Peyer's patch (tissue), 4 donors: ENCODE measurements at regions not wholly inside any gene's neighbourhood (a gene's known extent, or its start where the extent isn't known, plus 50 kb on each side); places are given as distances from the start of the nearest gene placed in this dataset.

ENCODE experiments used
- DNase-seq, 3 donors: peaks; one replicate each; pipeline ENCODE4 v3.0.0-alpha.2; 2017 to 2019
- H3K27ac ChIP-seq, 4 donors: fragments of 200-600 bp; sonication (generic); one replicate each; pipeline ENCODE4 v1.5.1; 2016 to 2019
- H3K27me3 ChIP-seq, 2 donors: fragments of 200-600 bp; sonication (generic); one replicate each; pipeline ENCODE4 v1.5.1; 2019
- H3K36me3 ChIP-seq, 3 donors: fragments of 200-600 bp; sonication (generic); one replicate each; pipeline ENCODE4 v1.5.1; 2016 to 2019
- H3K4me1 ChIP-seq, 4 donors: fragments of 200-600 bp; sonication (generic); one replicate each; pipeline ENCODE4 v1.5.1; 2016 to 2019
- H3K4me3 ChIP-seq, 4 donors: fragments of 200-600 bp; sonication (generic); 1 replicate in 3 of 4; 2 replicates in 1 of 4; pipeline ENCODE4 v1.5.1; 2016 to 2019; ENCODE audit warnings: mild to moderate bottlenecking in 1 of 4
- H3K9me3 ChIP-seq, 4 donors: fragments of 200-600 bp; sonication (generic); one replicate each; pipeline ENCODE4 v1.5.1; 2016 to 2019; ENCODE audit warnings: mild to moderate bottlenecking in 1 of 4
- POLR2A ChIP-seq, 2 donors: fragments of 450-650 bp; IDR thresholded peaks; one replicate each; pipeline ENCODE4 v1.5.1; 2017; ENCODE audit warnings: antibody characterized with exemption in 2 of 2, mild to moderate bottlenecking in 2 of 2, moderate library complexity in 2 of 2
- TF ChIP-seq, protein P1 (sequence below), 6 experiments: fragments of 450-650 bp in 4 of 6; fragments of 200-600 bp in 2 of 6; sonication (generic) in 1 of 6; IDR thresholded peaks; one replicate each; pipeline ENCODE4 v1.5.1; 2017 to 2019; ENCODE audit warnings: antibody characterized with exemption in 6 of 6, mild to moderate bottlenecking in 3 of 6, moderate library complexity in 1 of 6

DNA sequence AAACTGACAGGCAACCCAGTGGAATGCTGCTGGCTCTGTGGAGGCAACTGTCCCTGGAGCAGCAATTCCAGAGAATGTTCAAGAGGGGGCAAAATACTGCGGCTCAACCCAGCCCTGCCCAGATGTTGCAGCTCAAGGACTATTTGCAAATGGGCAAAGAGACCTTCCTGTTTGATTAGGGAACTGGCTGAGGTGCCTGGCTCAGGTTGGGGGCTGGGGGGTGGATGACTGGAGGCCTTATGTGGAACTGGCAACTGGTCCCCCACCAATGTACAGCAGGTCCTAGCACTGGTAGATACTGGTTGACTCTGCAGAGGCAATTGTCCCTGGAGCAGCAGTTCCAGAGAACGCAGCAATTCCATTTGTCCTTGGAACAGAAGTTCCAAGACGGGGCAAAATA, 302.5 kb downstream of the ZPLD1 start:
- no peaks in the 10 kb centered on the region for H3K36me3 ChIP-seq

DNA sequence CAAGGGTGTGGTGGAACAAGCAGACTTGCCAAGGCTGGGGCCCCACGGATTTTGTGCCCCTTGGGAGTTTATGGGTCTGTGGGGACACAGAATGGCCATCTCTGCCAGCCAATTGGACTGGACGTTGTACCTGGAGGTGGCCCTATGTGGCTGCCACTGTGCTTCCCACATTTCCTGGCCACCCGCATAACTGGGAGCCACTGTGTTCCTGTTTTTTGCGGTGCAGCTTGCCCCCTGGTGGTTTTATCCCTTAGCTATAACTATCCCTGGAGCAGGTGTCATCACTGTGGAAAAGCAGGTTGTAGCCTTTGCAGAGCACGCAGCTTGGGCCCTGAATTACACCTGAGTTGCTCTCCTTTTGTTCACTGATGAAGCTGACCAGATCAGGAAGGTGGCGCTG, 306.3 kb downstream of the ZPLD1 start:
- Histone ChIP-seq H3K36me3 (no peaks in the 10 kb centered on the region), H3K4me1 (no peaks in the 10 kb centered on the region), H3K27ac (no peak overlapping the region), H3K4me3 (no peak overlapping the region), H3K9me3 (no peaks in the 10 kb centered on the region), H3K27me3 (no peaks in the 10 kb centered on the region)
- no peak for TF ChIP-seq POLR2A (IDR thresholded peaks at IDR 0.05)
- TF ChIP-seq, protein P1, sequence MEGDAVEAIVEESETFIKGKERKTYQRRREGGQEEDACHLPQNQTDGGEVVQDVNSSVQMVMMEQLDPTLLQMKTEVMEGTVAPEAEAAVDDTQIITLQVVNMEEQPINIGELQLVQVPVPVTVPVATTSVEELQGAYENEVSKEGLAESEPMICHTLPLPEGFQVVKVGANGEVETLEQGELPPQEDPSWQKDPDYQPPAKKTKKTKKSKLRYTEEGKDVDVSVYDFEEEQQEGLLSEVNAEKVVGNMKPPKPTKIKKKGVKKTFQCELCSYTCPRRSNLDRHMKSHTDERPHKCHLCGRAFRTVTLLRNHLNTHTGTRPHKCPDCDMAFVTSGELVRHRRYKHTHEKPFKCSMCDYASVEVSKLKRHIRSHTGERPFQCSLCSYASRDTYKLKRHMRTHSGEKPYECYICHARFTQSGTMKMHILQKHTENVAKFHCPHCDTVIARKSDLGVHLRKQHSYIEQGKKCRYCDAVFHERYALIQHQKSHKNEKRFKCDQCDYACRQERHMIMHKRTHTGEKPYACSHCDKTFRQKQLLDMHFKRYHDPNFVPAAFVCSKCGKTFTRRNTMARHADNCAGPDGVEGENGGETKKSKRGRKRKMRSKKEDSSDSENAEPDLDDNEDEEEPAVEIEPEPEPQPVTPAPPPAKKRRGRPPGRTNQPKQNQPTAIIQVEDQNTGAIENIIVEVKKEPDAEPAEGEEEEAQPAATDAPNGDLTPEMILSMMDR (IDR thresholded peaks at IDR 0.05): no peak
- no peak for DNase-seq

More for the DNA sequence above, 302.5 kb downstream of the ZPLD1 start:
- Histone ChIP-seq H3K4me3 (no peak overlapping the region), H3K9me3 (no peaks in the 10 kb centered on the region), H3K27ac (no peak overlapping the region), H3K4me1 (no peaks in the 10 kb centered on the region), H3K27me3 (no peaks in the 10 kb centered on the region)
- TF ChIP-seq, protein P1 (IDR thresholded peaks at IDR 0.05): no peak
- TF ChIP-seq POLR2A (IDR thresholded peaks at IDR 0.05): no peak
- DNase-seq: no peak

DNA sequence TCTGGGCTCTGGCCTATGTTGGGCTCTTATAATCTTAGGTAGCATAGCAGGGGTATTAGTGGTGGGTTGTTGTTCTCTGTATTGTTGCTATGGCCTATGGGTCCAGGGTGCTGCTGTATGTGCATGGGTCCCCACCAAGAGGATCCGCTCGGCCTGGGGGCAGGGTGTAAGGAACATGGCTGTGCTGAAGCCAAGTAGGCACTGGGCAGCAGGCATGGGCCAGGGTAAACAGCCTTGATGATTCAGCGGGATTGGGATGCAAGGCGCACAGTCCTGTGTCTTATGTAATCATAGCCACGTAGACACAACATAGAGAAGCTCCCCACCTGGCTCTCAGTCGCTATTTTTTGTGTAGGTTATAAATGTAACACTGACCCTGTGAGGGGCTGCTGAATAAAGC, 306.9 kb downstream of the ZPLD1 start:
- H3K4me3 ChIP-seq: no peak overlapping the region
- no peaks in the 10 kb centered on the region for H3K9me3 ChIP-seq
- TF ChIP-seq POLR2A (IDR thresholded peaks at IDR 0.05): no peak
- TF ChIP-seq, protein P1 (IDR thresholded peaks at IDR 0.05): no peak
- H3K4me1 ChIP-seq: no peaks in the 10 kb centered on the region
- H3K27ac ChIP-seq: no peak overlapping the region
- H3K27me3 ChIP-seq: no peaks in the 10 kb centered on the region
- no peaks in the 10 kb centered on the region for H3K36me3 ChIP-seq
- no peak for DNase-seq

DNA sequence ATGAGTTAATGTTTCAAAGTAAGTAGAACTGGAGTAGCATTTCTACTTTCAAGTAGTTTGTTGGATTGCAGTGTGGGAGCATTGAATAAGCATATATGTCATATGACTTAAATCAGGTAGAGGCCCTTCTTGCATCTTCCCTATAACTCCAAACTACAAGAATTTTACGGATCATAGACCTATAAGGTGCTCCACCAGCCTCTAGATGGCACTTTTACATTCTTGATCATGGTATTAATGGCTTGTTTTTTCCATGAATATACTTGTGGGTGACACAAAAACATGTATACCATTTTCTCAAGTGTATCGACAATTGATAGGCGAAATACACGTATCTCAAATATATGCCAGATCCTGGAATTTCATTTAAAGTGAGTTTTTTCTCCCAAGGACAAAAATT, 311.1 kb downstream of the ZPLD1 start:
- Histone ChIP-seq H3K27ac (no peak overlapping the region), H3K36me3 (no peaks in the 10 kb centered on the region), H3K4me1 (no peaks in the 10 kb centered on the region), H3K4me3 (no peak overlapping the region), H3K9me3 (no peaks in the 10 kb centered on the region), H3K27me3 (no peaks in the 10 kb centered on the region)
- DNase-seq: no peak
- no peak for TF ChIP-seq POLR2A (IDR thresholded peaks at IDR 0.05)
- TF ChIP-seq, protein P1 (IDR thresholded peaks at IDR 0.05): no peak

DNA sequence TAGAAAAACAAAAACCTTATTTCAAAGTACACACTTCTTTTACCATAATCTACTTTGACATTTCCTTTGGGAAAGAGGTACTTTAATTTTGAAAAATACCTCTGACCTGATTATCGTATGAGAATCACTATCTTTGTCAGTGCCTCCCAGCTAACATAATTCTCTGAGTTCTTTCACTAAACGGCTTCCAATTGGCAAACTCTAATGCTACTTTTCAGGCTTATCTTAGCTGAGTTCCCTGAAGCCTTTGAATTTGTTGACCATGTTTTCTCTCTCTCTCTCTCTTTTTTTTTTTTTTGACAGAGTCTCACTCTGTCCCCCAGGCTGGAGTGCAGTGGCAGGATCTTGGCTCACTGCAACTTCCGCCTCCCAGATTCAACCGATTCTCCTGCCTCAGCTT, 312.8 kb downstream of the ZPLD1 start:
- H3K27me3 ChIP-seq: no peaks in the 10 kb centered on the region
- no peaks in the 10 kb centered on the region for H3K9me3 ChIP-seq
- no peak for DNase-seq
- no peak overlapping the region for H3K4me3 ChIP-seq
- H3K4me1 ChIP-seq: no peaks in the 10 kb centered on the region
- TF ChIP-seq, protein P1 (IDR thresholded peaks at IDR 0.05): no peak
- no peak for TF ChIP-seq POLR2A (IDR thresholded peaks at IDR 0.05)
- H3K36me3 ChIP-seq: no peaks in the 10 kb centered on the region
- H3K27ac ChIP-seq: no peak overlapping the region

DNA sequence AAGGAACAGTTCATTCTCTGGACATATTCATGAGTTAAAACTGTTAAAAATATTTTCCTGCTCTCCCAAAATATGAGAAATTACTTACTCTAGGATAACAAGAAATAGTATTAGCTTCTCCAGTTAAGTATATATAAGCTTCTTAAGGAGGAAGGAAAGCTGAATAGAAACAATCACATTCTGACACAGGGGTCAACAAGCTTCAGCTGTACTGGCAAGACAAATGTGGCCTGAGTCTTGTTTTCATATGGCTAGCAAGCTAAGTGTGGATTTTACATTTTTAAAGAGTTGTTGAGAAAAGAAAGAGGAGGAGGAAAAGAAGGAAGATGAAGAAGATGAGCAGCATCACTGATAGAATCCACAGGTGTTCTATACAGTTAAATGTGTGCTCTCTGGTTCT, 313.8 kb downstream of the ZPLD1 start:
- Histone ChIP-seq H3K36me3 (no peaks in the 10 kb centered on the region), H3K27me3 (no peaks in the 10 kb centered on the region), H3K9me3 (no peaks in the 10 kb centered on the region), H3K27ac (no peak overlapping the region), H3K4me1 (no peaks in the 10 kb centered on the region), H3K4me3 (no peak overlapping the region)
- DNase-seq: no peak
- TF ChIP-seq POLR2A (IDR thresholded peaks at IDR 0.05): no peak
- TF ChIP-seq, protein P1 (IDR thresholded peaks at IDR 0.05): no peak
